B cell (primary cell): ENCODE measurements at regions not wholly inside any gene's neighbourhood (a gene's known extent, or its start where the extent isn't known, plus 50 kb on each side); places are given as distances from the start of the nearest gene placed in this dataset.

Source experiments
- EZH2 ChIP-seq: IDR thresholded peaks from 2 replicates; pipeline ENCODE4 v1.6.1; 2012; ENCODE audit warnings: borderline replicate concordance, low read depth, mild to moderate bottlenecking, moderate library complexity, low read length; ENCODE audit not compliant: insufficient read depth, poor library complexity, severe bottlenecking
- TF ChIP-seq, protein P1 (sequence below): fragments of 200-600 bp; IDR thresholded peaks from one replicate; pipeline ENCODE4 v1.8.0; 2022; ENCODE audit warnings: antibody characterized with exemption, mild to moderate bottlenecking

DNA sequence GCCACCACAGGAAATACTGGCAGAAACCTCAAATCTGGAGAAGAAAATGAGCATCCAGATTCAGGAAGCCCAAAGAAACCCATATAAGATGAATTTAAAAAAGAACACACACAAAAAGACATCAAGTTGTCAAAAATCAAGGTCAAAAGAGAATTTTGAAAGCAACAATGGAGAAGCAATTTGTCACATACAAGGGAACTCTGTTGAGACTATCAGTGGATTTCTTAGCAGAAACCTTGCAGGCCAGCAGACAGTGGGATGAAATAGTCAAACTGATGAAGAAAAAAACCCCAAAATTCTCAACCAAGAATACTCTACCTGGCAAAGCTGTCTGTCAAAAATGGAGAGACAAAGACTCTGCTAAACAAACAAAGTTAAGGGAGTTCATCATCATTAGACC lies 272.6 kb downstream of the ADCYAP1 start:
- TF ChIP-seq, protein P1, sequence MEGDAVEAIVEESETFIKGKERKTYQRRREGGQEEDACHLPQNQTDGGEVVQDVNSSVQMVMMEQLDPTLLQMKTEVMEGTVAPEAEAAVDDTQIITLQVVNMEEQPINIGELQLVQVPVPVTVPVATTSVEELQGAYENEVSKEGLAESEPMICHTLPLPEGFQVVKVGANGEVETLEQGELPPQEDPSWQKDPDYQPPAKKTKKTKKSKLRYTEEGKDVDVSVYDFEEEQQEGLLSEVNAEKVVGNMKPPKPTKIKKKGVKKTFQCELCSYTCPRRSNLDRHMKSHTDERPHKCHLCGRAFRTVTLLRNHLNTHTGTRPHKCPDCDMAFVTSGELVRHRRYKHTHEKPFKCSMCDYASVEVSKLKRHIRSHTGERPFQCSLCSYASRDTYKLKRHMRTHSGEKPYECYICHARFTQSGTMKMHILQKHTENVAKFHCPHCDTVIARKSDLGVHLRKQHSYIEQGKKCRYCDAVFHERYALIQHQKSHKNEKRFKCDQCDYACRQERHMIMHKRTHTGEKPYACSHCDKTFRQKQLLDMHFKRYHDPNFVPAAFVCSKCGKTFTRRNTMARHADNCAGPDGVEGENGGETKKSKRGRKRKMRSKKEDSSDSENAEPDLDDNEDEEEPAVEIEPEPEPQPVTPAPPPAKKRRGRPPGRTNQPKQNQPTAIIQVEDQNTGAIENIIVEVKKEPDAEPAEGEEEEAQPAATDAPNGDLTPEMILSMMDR = no peak
- no peak for TF ChIP-seq EZH2
